SH-SY5Y (cell line): ENCODE measurements at regions not wholly inside any gene's neighbourhood (a gene's known extent, or its start where the extent isn't known, plus 50 kb on each side); places are given as distances from the start of the nearest gene placed in this dataset.

Experiments
- GATA2 ChIP-seq: IDR thresholded peaks from 2 replicates; pipeline ENCODE4 v1.6.1; 2011; ENCODE audit warnings: mild to moderate bottlenecking, low read depth, low read length
- GATA3 ChIP-seq: IDR thresholded peaks from 2 replicates; pipeline ENCODE4 v1.6.1; 2011; ENCODE audit warnings: low read depth, mild to moderate bottlenecking, low read length, moderate library complexity

DNA sequence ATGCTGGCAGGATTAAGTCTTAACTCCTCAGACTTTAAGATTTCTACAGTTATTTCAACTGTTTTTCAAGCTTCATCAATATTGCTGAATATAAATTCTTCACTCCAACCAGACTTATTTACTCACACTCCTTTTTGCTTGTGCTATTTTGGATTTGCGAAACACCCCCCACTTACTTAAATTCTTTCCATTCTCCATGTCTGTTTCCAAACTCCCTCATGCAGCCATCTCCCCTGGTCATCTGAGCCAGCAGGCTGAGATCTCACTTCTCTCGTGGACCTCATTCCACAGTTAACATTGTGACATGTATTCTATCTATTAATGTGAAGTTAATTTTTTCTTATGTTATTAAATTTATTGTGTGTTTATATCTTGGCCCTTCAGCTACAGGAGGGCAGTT, 188.9 kb upstream of the HDAC9 start:
- TF ChIP-seq GATA2 (no peak), GATA3 (no peak)
